ENCODE measurements at regions not wholly inside any gene's neighbourhood (a gene's known extent, or its start where the extent isn't known, plus 50 kb on each side); places are given as distances from the start of the nearest gene placed in this dataset.

- no peak overlapping the region for H3K27ac Mint-ChIP-seq (ENCODE audit: unreplicated experiment)
- H3K27me3 Mint-ChIP-seq (ENCODE audit: unreplicated experiment): no peaks in the 10 kb centered on the region
- H3K4me1 Mint-ChIP-seq (ENCODE audit: unreplicated experiment): no peaks in the 10 kb centered on the region
- no peaks in the 10 kb centered on the region for H3K36me3 Mint-ChIP-seq (ENCODE audit: unreplicated experiment)
- H3K9me3 Mint-ChIP-seq (ENCODE audit: unreplicated experiment): peaks cover 8% of the 10 kb centered on the region
- H3K4me3 Mint-ChIP-seq (ENCODE audit: unreplicated experiment): no peak overlapping the region
- TF ChIP-seq CTCF (IDR thresholded peaks at IDR 0.05): no peak
- DNase-seq (ENCODE audit: extremely low spot score, unreplicated experiment): no peak
Measured at GRCh38 chr2:125280265-125280664, 1255.2 kb downstream of the CNTNAP5 start.

DNA sequence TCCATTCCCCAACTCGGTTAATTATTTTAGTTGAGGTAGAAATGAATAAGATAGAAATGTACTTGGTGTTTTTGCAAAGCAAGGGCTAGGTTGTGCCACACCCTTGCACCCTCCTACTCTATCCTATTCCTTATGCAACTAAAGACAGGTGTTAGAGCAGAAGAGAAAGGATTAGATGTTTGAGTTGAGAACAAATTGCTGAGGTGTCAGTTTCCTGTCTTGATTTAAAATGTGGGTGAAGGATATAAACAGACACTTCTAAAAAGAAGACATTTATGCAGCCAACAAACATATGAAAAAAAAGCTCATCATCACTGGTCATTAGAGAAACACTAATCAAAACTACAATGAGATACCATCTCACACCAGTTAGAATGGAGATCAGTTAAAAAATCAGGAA lies 1256.2 kb downstream of the CNTNAP5 start:
- TF ChIP-seq CTCF (IDR thresholded peaks at IDR 0.05): no peak
- Mint-ChIP-seq H3K4me1 (ENCODE audit: unreplicated experiment) (no peaks in the 10 kb centered on the region), H3K9me3 (ENCODE audit: unreplicated experiment) (peaks cover 6% of the 10 kb centered on the region), H3K27me3 (ENCODE audit: unreplicated experiment) (no peaks in the 10 kb centered on the region), H3K27ac (ENCODE audit: unreplicated experiment) (no peak overlapping the region), H3K36me3 (ENCODE audit: unreplicated experiment) (no peaks in the 10 kb centered on the region), H3K4me3 (ENCODE audit: unreplicated experiment) (no peak overlapping the region)
- DNase-seq (ENCODE audit: extremely low spot score, unreplicated experiment): no peak

- Mint-ChIP-seq H3K9me3 (ENCODE audit: unreplicated experiment) (peaks cover 21% of the 10 kb centered on the region), H3K36me3 (ENCODE audit: unreplicated experiment) (no peaks in the 10 kb centered on the region), H3K27me3 (ENCODE audit: unreplicated experiment) (no peaks in the 10 kb centered on the region), H3K4me3 (ENCODE audit: unreplicated experiment) (no peak overlapping the region), H3K4me1 (ENCODE audit: unreplicated experiment) (no peaks in the 10 kb centered on the region), H3K27ac (ENCODE audit: unreplicated experiment) (no peak overlapping the region)
- no peak for DNase-seq (ENCODE audit: extremely low spot score, unreplicated experiment)
- TF ChIP-seq CTCF (IDR thresholded peaks at IDR 0.05): no peak
Measured at GRCh38 chr2:125296742-125297141, 1271.7 kb downstream of the CNTNAP5 start.

DNA sequence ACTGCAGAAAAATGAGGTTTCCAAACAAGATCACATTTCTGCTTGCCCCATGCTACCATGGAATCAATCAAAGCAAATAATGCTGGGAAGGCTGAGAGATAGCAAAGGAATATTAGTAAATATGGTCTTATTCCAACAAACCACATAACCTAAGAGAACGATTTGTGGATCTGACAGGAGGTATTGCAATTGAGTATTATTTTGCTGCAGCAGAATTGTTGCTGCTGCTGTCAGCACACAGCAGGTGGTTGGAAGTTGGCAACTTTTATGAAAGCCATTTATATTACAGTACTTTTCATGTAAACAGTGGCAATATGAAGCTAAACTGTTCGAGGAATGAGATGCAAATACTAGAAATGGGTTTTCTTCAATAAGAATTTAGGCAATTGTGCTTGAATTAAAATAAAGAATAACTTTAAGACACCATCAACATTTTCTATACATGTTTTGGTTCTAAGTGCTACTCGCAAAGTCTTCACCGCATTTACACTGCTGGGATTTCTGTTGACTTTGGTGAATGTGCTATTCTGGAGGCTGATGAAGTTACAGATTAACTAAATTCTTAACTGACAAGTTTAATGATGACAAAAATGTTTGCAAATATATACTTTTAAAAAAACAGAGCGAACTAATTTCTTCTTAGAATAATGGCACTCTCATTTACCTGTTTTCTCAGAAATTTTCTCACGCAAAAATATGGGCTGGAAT lies 1285.7 kb downstream of the CNTNAP5 start:
- Mint-ChIP-seq H3K36me3 (ENCODE audit: unreplicated experiment) (no peaks in the 10 kb centered on the region), H3K27ac (ENCODE audit: unreplicated experiment) (no peak overlapping the region), H3K27me3 (ENCODE audit: unreplicated experiment) (no peaks in the 10 kb centered on the region), H3K4me1 (ENCODE audit: unreplicated experiment) (no peaks in the 10 kb centered on the region), H3K4me3 (ENCODE audit: unreplicated experiment) (no peak overlapping the region), H3K9me3 (ENCODE audit: unreplicated experiment) (peaks cover 9% of the 10 kb centered on the region)
- no peak for TF ChIP-seq CTCF (IDR thresholded peaks at IDR 0.05)
- no peak for DNase-seq (ENCODE audit: extremely low spot score, unreplicated experiment)

- no peaks in the 10 kb centered on the region for H3K36me3 Mint-ChIP-seq (ENCODE audit: unreplicated experiment)
- no peaks in the 10 kb centered on the region for H3K27me3 Mint-ChIP-seq (ENCODE audit: unreplicated experiment)
- no peak for DNase-seq (ENCODE audit: extremely low spot score, unreplicated experiment)
- peaks cover 9% of the 10 kb centered on the region for H3K9me3 Mint-ChIP-seq (ENCODE audit: unreplicated experiment)
- TF ChIP-seq CTCF (IDR thresholded peaks at IDR 0.05): no peak
- H3K4me3 Mint-ChIP-seq (ENCODE audit: unreplicated experiment): no peak overlapping the region
- H3K4me1 Mint-ChIP-seq (ENCODE audit: unreplicated experiment): no peaks in the 10 kb centered on the region
- no peak overlapping the region for H3K27ac Mint-ChIP-seq (ENCODE audit: unreplicated experiment)
Measured at GRCh38 chr2:125312342-125312741, 1287.3 kb downstream of the CNTNAP5 start.

Data from osteocyte (in vitro differentiated cells).